ENCODE measurements at regions not wholly inside any gene's neighbourhood (a gene's known extent, or its start where the extent isn't known, plus 50 kb on each side); places are given as distances from the start of the nearest gene placed in this dataset.

DNA sequence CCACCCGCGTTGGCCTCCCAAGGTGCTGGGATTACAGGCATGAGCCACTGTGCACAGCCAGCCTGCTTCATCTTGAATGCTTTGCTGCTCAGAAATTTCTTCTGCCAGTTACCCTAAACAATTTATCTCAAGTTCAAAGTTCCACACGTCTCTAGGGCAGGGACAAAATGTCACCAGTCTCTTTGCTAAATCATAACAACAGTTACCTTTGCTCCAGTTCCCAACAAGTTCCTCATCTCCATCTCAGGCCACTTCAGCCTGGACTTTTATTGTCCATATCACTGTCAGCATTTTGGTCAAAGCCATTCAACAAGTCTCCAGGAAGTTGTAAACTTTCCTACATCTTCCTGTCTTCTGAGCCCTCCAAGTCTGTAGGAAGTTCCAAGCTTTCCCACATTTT, 159.5 kb upstream of the DYRK2 start:
- no peak for DNase-seq (ENCODE audit: low read depth in 1 of 2, low spot score in 1 of 2)

- DNase-seq (ENCODE audit: low read depth in 1 of 2, low spot score in 1 of 2), result no peak
These were observed 152.0 kb upstream of the DYRK2 start for GRCh38 chr12:67496581-67496980.

GRCh38 chr12:67498991-67499390, 149.6 kb upstream of the DYRK2 start:
- no peak for DNase-seq (ENCODE audit: low read depth in 1 of 2, low spot score in 1 of 2)

DNA sequence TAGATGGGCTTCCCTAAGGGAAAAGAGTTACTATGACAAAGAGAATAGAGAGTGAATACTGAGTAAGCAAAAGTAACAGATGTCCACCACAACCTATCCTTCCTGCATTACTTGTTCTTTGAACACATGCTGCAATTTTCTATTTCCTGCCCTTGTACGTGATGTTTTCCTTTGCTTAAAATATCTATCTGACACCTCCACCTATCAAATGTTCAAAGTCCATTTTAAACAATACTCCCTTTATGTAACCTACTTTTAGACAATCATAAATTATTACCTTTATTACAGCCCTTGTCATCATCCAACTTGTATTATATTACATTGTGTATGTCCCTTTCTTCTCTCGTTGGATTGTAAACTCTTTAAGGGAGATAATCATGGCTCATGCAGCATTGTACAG, 147.2 kb upstream of the DYRK2 start:
- DNase-seq (ENCODE audit: low read depth in 1 of 2, low spot score in 1 of 2), result no peak

- no peak for DNase-seq (ENCODE audit: low read depth in 1 of 2, low spot score in 1 of 2)
These were observed 144.5 kb upstream of the DYRK2 start for GRCh38 chr12:67504026-67504425.

DNA sequence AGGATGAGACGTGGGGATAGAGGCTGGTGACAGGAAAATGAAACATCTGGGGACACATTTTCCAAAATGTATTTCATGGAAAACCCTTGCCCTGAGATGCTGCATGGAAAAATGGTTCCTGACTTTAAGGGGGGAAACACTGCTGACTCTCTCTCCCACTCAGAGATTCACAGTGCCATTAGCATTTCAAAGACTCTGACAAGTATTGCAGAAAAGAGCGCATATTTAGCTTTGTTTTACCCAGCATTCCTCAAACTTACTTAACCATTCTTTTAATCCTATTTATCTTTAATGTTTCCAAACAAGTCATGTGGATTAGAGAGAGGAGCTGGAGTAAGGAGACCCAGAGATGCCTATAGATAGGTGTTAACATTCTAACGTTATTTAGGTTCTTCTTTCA, 141.8 kb upstream of the DYRK2 start:
- no peak for DNase-seq (ENCODE audit: low read depth in 1 of 2, low spot score in 1 of 2)

DNA sequence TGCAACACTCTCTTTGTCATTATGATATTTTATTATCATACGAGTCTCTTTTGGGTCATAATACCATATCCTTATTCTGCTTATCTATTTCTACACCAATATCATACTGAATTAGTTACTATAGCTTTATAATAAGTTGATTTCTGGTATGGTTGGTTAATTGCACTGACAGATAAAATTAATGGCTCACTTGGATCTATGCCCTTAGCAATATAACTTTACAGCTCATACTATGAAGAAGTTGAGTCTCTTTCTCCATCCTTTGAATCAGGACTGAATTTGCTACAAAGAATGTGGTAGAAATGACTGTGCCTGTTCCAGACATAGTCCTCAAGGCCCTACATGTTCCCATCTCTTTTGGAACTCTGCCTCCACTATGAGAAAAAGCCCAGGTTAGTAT, 139.7 kb upstream of the DYRK2 start:
- no peak for DNase-seq (ENCODE audit: low read depth in 1 of 2, low spot score in 1 of 2)

DNA sequence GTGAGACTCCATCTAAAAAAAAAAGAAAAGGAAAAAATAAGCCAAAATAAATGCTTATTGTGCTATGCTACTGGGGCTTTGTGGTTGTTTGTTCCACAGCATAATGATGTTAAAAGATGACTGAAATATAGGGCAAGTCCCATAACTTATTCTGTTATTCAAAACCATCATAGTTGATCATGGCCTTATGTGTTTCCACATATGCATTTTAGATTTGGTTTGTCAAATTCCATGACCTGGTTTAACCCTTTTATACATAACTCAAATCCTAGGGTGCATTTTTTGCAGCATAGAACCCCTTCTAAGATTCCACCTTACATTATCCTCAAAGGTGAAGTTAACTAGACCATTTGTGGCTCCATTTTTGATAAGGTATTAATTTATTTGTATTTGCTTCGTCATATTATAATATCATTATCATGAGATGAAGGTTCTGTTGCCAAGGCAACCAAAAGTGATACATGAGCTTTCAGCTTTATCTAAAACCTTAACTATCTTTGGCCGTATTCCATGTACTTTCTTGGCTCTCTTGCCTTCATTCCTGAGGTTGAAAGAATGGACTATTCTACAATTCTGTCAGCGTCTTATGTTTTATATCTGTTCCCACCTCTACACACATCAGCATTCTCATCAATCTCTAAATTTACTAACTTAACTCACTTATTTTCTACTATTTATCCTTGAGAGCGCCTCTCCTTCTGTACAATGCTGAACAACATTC, 138.7 kb upstream of the DYRK2 start:
- no peak for DNase-seq (ENCODE audit: low read depth in 1 of 2, low spot score in 1 of 2)

DNA sequence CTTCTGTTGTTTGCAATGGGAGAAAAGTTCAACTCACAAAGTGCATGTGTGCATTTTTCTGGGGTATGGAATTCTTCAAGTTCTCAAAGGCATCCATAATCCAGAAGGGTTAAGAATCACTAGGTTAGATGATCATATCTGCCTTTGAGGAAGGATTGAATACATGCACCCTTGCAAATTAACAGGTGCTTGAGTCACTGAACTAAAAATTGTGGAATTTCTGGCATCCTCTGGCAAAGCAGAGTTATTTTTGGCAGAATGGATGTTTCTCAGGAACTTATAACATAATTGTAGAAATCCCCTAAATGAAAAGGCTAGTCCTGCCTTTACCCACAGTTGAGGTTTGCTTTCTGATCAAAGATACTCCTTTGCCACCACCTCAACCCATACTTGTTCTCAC, 136.5 kb upstream of the DYRK2 start:
- no peak for DNase-seq (ENCODE audit: low read depth in 1 of 2, low spot score in 1 of 2)

GRCh38 chr12:67514502-67514901, 134.0 kb upstream of the DYRK2 start:
- no peak for DNase-seq (ENCODE audit: low read depth in 1 of 2, low spot score in 1 of 2)

DNA sequence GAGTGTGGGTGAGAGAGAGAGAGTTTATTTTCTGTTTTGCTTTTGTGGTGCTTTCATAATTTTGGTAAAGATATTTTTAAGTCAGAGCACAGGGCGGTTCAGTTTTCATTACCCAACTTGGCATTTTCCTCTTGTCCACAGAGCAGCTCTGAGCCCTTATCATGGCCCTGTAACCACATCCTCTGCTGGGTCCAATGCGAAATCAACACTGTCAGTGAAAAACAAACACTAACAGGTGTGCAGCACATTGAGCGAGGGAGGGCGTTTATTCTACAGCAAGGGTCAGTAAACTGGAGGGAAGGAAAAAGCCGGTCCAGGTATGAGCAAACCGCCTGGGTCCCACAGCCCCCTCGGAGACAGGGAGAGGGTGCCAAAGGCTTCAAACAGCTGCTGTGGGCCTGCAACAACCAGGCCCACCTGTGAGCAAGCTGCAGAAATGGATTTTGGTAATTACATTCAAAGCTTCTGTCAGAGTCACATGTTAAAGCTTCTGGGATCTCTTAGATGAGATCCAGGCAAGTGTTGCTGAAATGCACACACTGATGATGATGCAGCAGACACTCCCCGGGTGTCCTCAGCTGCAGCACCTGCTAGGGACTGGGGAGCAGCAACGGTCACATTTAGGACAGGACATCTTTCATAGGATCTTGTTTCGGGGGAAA, 132.7 kb upstream of the DYRK2 start:
- no peak for DNase-seq (ENCODE audit: low read depth in 1 of 2, low spot score in 1 of 2)

- no peak for DNase-seq (ENCODE audit: low read depth in 1 of 2, low spot score in 1 of 2)
These were observed 131.2 kb upstream of the DYRK2 start for GRCh38 chr12:67517181-67517887.

DNA sequence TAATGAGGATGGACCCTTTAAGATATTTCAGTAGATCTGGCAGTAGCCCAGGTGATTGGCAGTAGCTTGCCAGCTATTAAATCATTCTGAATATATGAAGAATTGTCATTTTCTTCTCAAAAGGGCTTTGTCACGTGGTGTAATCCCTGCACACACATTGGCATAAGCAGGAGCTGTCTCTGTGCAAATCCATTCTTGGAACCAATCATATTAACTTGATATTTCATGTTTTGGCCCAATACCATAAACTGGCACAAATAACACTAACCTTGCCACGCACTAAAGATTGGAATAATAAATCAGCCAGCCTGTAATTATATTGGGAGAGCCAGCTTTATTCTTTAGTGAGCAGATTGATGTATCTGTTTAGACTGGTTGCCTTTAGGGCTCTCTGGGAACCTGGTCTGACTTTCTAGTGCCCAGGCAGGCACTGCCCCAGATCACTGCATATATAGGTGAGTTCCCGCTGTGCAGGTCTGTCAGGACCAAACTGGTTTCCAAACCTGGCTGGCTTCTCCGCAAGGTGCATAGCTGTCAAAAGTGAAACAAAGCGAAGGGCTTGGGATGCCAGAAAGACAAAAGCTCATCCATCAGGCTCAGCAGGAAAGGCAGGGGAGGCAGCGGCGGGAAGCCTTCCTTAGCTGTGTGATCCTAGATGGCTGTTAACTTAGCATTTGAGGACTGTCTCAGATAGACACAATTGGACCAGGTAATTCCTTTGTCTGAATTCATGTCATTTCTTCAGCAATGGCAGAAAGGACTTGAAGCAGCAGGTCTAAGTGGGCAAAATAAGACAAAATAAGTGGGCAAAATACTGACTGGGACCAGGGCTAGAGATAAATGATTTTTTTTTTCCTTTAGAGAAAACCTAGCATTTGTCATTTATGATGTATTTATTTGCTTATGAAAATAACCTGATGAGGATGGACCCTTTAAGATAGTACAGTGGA, 128.8 kb upstream of the DYRK2 start:
- DNase-seq (ENCODE audit: low read depth in 1 of 2, low spot score in 1 of 2), result no peak

GRCh38 chr12:67520606-67521005, 127.9 kb upstream of the DYRK2 start:
- DNase-seq (ENCODE audit: low read depth in 1 of 2, low spot score in 1 of 2), result no peak

DNA sequence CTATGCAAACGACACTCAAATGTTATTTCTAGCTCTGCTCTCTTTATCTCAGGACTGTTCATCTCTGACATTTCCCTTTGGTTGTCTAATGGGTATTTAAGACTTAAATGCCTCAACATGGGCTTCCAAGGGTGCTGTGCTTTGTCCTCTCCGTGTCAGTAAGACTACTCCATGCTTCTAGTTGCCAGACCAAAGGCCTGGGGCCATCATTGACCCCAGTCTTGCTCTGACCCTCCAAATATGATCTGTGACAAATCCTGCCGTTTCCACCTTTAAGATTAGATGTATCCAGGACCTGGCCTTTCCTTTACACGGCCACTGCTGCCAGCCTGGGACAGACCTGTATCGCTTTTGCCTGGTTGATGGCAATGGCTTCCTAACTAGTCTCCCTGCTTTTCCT, 126.3 kb upstream of the DYRK2 start:
- DNase-seq (ENCODE audit: low read depth in 1 of 2, low spot score in 1 of 2), result no peak

DNA sequence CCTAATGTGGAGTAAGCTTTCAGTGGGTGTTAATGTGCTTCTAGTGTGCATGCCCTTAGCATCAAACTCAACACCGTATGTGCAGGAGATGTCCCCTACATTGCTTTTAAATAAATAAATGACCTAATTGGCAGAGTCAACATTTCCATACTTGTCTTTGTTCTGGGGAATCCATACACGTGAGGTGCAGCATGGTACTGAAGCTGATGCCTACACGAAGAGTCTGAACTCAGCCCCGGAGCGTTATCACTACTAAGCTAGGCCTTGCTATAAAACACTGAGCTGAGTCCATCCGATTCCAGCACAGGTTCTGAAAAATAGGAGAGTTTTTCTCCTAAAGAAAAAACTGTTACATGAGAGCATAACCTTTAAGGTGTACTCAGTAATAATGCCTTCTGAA, 125.0 kb upstream of the DYRK2 start:
- DNase-seq (ENCODE audit: low read depth in 1 of 2, low spot score in 1 of 2), result no peak

DNA sequence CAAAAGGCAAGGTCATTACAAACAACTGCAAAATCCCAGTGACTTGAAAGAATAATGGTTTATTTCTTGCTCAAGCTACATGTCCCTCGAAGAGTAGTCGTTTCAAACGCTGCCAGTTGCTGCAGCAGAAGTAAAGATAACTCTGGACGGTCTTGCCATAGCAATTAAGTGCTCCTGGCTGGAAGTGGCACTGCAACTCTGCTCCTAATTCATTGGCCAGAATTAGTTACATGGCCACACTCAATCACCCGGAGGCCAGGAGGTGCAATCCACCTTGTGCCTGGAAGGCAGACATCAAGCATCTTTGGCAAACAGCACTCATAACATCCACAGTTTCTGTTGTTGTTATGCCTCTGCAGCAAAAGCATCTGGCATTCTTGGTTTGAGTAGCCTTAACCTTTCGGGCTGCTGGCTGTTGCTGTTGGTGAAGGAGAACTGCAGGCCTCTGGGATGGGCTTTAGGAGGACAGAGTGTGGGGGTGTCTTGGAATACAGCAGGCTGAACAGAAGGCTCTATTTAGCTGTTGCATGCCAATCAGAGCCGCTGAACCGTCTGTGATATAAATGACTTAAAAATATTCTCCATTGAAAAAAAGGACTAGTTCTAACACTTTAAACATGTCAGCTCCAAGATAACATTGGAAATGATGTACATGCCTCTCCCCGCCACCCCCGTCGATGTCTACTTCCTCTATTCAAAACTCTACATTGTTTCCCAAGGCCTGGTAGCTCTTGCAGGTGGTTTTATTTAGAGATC, 123.5 kb upstream of the DYRK2 start:
- DNase-seq (ENCODE audit: low read depth in 1 of 2, low spot score in 1 of 2), result no peak

- no peak for DNase-seq (ENCODE audit: low read depth in 1 of 2, low spot score in 1 of 2)
These were observed 123.0 kb upstream of the DYRK2 start for GRCh38 chr12:67525617-67525884.

- DNase-seq (ENCODE audit: low read depth in 1 of 2, low spot score in 1 of 2), result no peak
These were observed 122.4 kb upstream of the DYRK2 start for GRCh38 chr12:67526129-67526528.

- DNase-seq (ENCODE audit: low read depth in 1 of 2, low spot score in 1 of 2), result no peak
These were observed 117.5 kb upstream of the DYRK2 start for GRCh38 chr12:67531051-67531450.

GRCh38 chr12:67531501-67531900, 117.0 kb upstream of the DYRK2 start:
- DNase-seq (ENCODE audit: low read depth in 1 of 2, low spot score in 1 of 2), result no peak

All from stimulated activated CD4-positive, alpha-beta T cell treated with anti-CD3 and anti-CD28 coated beads, Interleukin-15, amount 100 ng/mL, for 1 hour (primary cell).